GM11168 (cell line): ENCODE measurements at regions not wholly inside any gene's neighbourhood (a gene's known extent, or its start where the extent isn't known, plus 50 kb on each side); places are given as distances from the start of the nearest gene placed in this dataset.

Source experiments
- in situ Hi-C: fragments of 300-500 bp; cut with MboI; formaldehyde crosslinking; loops from one replicate; pipeline ENCODE4 v1.12.0; 2022; ENCODE audit warnings: low sequenced_read_pairs; ENCODE audit not compliant: unreplicated experiment

DNA sequence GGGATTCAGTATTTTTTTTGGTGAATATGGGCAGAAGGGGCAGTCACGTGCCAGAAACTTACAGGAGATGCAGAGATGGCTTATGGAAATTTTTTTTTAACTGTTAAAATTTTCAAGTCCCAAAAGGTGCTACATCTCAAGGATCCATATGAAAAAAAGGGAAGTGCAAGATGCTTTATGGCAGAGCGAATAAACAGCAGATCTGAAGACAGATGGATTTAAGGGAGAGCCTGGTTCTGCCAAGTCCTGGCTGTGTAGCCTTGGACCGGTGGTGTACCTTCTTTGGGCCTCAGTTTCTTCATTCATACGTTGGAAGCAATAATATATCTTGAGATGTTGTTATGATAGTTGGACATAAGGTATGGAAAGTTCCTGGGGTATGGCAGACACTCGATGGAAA is 91.5 kb upstream of the ARRDC4 start:
- in situ Hi-C loops: no loop called here

DNA sequence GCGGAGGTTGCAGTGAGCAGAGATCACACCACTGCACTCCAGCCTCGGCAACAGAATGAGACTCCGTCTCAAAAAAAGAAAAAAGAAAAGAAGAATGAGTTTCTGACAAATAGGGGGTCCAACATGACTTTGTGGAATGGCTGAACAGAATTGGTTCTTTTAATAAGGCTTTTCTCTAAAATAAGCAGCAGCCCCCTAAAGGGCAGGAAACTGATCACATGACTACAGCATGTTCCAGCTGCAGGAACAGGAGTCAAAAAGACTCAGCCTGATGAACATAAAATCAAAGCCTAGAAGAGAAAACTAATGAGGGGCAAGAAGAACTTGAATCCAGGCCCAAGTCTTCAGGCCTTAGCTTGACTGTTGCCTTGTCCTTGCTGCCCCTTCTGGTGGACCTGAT is 89.7 kb upstream of the ARRDC4 start:
- in situ Hi-C loops: no loop called here

DNA sequence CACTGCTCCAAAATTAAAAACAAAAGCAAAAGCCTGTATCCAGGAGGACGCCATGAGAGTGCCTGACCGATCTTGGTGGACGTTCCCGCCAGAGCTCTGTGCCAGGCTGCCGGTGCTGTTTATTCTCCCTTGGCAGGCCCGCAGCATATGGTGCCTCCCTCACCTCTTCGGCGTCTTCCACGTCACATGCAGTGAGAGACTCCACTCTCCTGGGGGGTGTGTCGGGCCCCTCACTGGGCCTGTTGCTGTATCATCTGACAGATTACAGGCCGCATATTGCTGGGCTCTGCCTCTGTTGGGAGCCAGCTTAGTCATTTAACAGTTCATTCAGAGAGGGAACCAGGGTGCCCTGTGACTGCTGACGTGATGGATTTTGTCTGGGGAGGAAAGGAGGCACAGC is 86.4 kb upstream of the ARRDC4 start:
- in situ Hi-C loops: no loop called here

DNA sequence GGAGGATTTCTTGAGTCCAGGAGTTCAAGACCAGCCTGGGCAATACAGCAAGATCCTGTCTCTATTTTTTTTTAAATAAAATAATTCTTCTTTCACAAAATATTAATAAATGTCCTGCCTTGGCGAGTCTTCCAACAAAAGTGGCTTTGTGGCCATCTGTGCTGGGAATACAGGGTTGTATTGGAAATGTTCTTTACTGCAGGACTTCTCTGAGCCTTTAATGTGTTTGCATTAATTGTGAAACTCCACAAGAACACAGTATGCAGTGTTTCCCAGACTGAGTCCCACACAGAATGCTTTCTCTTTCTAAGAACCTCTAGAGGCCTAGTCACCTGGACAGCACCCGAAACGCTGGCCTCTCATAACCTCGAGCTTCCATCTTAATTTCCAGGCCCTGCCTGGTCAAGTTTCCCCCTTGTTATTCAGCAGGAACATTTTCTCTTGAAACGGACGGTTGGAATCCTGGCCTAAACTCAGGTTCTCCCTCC is 85.4 kb upstream of the ARRDC4 start:
- in situ Hi-C loops: no loop called here

DNA sequence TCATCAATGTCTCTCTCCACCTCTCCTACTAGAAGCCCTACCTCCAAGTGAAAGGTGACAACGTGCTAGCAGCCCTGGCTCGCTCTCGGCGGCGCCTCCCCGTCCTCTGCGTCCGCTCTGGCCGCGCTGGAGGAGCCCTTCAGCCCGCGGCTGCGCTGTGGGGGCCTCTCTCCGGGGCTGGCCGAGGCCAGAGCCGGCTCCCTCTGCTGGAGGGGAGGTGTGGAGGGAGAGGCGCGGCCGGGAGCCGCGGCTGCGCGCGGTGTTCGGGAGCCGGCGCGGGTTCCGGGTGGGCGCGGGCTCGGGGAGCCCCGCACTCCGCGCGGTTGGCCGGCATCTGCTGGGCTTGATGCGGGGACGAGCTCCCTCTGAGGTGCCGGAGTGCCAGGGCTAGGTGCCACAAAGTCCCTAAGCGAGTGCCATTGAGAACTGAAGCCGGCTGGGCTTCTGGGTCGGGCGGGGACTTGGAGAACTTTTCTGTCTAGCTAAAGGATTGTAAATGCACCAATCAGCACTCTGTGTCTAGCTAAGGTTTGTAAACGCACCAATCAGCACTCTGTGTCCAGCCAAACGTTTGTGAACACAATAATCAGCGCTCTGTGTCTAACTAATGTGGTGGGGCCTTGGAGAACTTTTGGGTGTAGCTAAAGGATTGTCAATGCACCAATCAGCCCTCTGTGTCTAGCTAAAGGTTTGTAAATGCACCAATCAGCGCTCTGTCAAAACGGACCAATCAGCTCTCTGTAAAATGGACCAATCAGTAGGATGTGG is 84.8 kb upstream of the ARRDC4 start:
- in situ Hi-C loops: no loop called here

DNA sequence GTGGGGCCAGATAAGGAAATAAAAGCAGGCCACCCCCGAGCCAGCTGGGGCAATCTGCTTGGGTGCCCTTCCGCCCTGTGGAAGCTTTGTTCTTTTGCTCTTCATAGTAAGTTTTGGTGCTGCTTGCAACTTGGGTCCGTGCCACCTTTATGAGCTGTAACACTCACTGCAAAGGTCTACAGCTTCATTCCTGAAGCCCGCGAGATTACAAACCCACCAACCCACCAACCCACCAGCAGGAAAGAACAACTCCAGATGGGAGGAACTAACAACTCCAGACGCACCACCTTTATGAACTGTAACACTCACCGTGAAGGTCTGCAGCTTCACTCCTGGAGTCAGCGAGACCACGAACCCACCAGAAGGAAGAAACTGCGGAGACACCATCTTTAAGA is 84.2 kb upstream of the ARRDC4 start:
- in situ Hi-C loops: no loop called here

DNA sequence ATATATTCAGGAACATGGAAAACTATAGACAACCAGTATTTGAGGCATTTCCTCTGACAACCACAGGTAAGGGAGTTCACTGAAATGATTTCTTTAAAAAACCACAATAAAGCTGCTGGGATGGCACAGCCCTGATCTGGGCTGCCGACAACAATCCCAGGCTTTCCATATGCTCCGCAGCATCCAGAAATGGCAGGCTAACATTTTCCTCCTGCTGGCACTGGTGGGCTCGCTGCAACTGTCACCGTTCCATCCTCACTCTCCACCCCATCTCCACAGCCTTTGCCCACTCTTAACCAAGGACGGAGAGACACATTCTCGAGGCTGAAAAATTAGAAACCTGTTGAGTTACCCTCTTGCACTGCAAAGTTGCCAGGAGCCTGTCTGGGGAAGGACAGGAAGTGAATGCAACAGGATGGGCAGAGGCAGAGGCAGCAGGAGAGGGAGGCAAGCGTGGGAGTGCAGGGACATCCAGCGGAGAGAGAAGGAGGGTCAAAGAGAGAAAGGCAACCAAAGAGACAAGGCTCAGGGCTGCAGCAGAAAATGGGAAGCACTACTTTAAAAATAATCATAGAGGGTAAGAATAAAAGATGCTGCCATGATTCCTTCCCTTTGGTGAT is 79.0 kb upstream of the ARRDC4 start:
- in situ Hi-C loops: no loop called here

DNA sequence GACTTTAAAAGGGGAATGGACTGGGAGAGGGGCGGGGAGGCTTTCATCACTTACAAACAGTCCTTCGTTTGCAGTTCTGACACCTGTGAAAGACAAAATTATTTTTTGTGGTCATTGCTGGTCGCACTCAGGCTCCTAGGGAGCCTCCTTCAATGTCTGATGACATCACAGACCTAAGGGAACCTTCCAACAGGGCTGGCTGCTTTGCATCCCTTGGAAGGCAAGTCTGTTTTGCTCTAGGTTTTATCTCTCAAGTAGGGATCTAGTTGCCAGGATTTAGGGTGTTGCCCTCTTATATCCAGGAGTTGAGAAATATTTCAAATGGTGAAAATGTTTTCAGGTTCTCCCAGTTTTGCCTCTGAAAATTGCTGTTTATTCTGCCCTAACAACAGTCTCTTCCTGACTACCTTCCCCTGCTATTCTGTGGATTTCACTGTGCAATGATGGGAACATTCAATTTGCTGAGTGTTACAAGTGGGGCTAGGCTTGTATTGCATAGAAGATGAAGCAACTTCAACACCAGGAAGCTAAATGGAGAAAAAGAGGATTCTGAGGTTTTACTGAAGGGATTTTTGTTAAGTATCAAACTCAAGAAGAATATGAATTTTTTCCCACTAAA is 75.9 kb upstream of the ARRDC4 start:
- in situ Hi-C loops: no loop called here

DNA sequence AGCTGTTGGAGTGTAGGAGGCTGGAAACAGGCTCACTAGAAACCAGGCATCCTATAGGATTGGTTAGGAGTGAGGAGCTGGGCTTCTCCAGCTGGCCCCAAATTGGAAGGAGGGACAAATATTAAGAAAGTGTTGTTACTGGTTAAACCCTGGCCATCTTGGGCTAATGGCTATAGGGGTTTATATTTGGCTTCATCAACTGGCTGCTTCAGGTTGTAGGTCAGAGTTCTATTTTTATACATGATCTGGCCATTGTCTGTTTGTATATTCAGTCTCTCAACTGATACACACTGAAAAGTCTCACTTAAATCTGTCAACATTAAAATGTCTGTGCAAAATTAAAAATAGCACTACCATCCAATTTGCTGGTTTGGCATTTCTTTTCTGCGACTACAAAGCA is 70.2 kb upstream of the ARRDC4 start:
- in situ Hi-C loops: no loop called here

DNA sequence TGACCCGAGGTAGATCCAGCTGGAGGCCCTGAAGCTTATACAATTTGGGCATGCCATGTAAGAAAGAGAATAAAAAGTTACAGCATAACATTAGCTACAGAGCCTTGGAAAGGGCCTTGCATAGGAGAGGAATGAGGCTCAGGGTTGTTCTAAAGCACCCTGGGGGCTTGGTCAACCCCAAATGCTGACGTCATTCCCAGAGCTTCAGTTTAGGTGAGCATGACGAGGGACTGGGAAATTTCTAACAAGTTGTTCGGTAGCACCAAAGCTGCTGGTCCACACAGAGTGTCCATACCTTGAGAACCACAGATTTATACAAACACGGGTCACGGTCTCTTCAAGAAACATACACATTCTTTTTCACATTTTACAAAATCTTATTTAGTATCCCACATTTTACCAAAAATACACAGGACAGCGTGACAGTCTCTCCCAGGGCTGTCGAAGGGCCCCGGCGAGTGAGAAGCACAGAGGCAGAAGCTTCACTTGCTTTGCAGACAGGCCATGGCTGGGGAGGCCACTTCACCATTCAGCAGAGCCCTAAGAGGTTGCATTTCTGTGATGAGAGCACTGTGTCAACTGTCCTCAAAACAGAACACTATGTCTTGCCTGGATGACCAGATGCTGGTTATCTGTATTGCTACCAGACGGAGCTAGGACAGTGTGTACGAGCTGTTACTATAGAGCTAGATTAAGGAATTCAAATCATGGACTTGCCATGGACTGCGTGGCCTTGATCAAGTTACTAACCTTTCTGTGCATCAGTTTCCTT is 68.2 kb upstream of the ARRDC4 start:
- in situ Hi-C loops: no loop called here

DNA sequence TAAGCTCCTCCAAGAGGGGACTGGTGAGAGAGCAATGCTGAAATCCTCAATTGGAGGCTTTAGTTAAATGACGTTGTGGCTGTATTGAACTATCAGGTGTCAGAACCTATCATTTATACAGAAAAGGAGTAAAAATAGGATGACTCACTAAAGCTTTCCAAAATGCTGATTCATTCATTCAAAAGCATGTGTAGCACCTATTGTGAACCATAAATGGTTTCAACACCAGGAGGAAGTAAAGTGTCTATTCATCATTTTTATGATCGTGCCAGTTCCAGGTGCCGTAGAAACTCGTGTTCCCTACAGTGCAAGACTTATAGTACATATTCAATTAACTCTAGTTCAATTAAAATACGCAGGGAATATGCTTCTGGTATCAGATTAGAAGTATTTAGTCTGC is 66.5 kb upstream of the ARRDC4 start:
- in situ Hi-C loops: no loop called here

DNA sequence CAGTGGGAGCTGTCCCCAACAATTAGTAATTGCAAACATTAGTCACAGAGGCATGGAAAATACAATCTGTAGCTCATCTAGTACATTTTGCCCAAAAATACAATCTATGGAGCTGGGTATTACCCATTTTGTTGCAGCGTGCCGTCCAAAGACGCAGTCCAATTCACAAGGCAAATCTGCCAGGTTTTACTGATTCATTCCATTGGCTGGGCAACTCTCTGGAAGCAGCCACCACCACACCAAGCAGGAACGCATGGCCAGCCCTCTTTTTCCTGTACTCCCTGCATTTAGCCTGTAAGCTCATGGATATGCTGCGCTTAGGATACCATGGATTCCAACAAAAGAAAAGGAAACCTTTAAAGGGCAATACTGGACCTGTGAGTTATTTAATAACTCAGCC is 60.5 kb upstream of the ARRDC4 start:
- in situ Hi-C loops: no loop called here

DNA sequence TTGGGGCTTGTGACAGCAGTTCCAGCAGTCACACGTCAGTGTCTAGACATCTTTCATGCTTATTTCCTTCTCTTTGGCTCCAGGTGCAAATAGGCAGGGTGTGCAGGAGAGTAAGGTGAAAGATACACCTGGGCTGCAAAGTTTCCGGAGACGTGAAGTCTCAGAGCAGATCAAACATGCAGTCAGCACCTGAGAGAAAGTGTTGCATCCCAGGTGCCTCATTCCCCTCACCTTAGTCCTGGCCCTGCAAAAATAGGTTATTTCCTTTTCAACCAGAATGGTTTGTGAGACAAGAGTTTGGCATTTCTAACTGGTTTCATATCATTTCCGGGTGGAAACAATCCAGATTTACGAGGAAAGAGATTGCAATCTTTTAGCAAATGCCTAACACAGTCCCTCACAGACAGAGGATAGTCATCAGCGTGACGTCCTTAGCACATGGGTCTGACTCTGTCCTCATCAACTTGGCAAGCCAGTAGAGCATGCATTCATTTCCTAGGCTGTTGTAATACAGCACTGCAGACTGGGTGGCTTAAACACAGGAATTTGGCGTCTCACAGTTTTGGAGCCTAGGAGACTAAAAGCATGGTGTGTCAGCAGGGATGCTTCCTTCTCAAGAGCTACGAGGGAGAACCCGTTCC is 58.2 kb upstream of the ARRDC4 start:
- in situ Hi-C loops: no loop called here

DNA sequence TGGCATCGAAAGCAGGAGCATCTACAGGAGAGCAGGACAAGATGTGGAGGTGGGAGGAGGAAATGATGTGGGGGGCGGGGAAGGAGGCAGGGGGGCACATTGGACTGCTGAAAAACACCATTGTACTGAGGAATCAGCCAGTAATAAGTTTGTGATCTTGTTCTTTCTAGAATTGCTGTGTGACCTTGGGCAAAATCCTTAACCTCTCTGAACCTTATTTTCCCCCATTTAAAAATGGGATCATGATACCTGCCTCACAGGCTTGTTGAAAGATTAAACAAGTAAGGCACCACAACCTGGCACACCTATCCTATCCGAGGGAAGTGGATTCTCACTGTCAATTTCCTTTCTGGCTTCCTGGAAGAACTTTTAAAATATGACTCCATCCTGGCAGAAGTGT is 56.9 kb upstream of the ARRDC4 start:
- in situ Hi-C loops: no loop called here

DNA sequence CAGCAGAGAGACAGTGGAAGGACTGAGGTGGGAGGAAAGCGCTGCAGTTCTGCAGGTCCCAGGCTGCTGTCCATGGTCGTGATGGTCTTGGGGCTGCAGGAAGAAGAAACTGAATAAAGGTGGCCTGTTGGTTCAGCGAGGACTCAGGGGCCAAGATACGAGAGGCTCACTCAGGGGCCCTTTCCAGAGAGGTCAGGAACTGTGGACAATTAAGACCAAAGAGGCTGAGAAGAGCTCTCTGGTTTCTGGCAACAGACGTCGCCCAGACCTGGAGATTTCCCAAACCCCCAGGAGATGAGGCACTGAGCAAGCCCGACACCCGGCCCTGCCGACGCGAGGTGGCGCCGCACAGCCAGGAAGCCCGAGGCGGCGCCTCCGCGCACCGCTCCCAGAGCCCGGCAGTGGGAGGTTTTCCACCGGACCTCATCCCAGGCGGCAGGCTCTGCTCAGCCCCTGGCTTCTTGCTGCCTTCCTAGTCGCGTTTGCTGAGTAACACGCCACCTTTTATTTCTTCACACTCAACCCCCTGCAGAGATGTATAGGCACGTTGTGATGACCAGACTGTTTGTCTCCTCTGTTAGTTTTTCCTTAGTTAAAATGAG is 56.4 kb upstream of the ARRDC4 start:
- in situ Hi-C loops: no loop called here

DNA sequence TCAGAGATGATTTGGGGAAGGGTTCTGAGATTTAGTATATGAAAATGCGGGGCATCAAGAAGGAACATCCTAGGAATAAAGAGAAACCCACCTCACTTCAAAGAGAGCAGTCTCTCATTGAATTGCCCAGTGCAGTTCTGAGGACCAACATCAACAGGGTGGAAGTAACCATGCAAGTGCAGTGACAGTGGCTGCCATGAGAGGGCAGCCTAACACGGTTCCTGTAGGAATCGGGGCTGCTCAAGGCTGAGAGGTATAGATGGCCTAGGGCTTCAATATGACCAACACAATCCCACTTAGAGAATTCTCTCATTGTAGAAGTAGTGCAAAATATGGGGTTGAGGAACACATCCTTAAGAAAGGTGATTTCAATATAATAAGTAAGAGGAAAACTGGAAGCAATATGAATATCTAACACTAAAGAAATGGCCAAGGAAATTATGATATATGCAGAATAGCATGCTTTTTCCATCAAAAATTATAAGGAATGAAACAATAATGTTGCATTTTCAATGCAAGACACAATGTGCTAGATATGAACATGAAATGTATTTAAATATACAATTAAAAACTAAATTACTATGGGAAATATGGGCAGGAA is 51.1 kb upstream of the ARRDC4 start:
- in situ Hi-C loops: no loop called here
